ENCODE measurements at regions not wholly inside any gene's neighbourhood (a gene's known extent, or its start where the extent isn't known, plus 50 kb on each side); places are given as distances from the start of the nearest gene placed in this dataset.

GRCh38 chr1:209064850-209065706 is 518.4 kb upstream of the CAMK1G start:
- TF ChIP-seq CTCF (IDR thresholded peaks at IDR 0.05; ENCODE audit: borderline replicate concordance, extremely low read depth, low read length, poor library complexity, severe bottlenecking) = no peak
- TF ChIP-seq EZH2 (IDR thresholded peaks at IDR 0.05; ENCODE audit: borderline replicate concordance, low read depth, low read length, severe bottlenecking) = no peak

Measured in DND-41 (cell line).